Activated CD8-positive, alpha-beta memory T cell treated with anti-CD3 and anti-CD28 coated beads, Interleukin-2, amount 10 ng/mL, durations not matched to agents 7 days and 5 days (primary cell): ENCODE measurements at regions not wholly inside any gene's neighbourhood (a gene's known extent, or its start where the extent isn't known, plus 50 kb on each side); places are given as distances from the start of the nearest gene placed in this dataset.

Source experiments
- ATAC-seq: fragments of 150-1000 bp; cut with Tn5 transposase; one replicate; pipeline ENCODE4 v1.10.0; 2021; ENCODE audit warnings: moderate library complexity
- CTCF ChIA-PET: fragments of 350-600 bp; sonication (Branson Sonifier 250); formaldehyde crosslinking; loops from one replicate; lab custom pipeline; 2021; ENCODE audit warnings: antibody characterized with exemption; lab: Charles Lee
- DNase-seq: peaks from one replicate; pipeline ENCODE4 v3.0.0-alpha.2; 2020
- H3K27ac Mint-ChIP-seq: one replicate; pipeline ENCODE4 v1.8.0; 2021; ENCODE audit warnings: mild to moderate bottlenecking, mixed read lengths
- H3K27me3 Mint-ChIP-seq: one replicate; pipeline ENCODE4 v1.8.0; 2021; ENCODE audit warnings: mixed read lengths
- H3K36me3 Mint-ChIP-seq: one replicate; pipeline ENCODE4 v1.8.0; 2021; ENCODE audit warnings: mild to moderate bottlenecking, mixed read lengths
- H3K4me1 Mint-ChIP-seq: one replicate; pipeline ENCODE4 v1.8.0; 2021; ENCODE audit warnings: mixed read lengths
- H3K4me3 Mint-ChIP-seq: one replicate; pipeline ENCODE4 v1.8.0; 2021; ENCODE audit warnings: mild to moderate bottlenecking, moderate library complexity, mixed read lengths
- H3K9me3 Mint-ChIP-seq: one replicate; pipeline ENCODE4 v1.8.0; 2022; ENCODE audit warnings: low read depth, mixed read lengths

GRCh38 chr12:105935981-105936380 lies 202.8 kb downstream of the NUAK1 start:
- CTCF ChIA-PET = no interaction called here
- DNase-seq (no peak), ATAC-seq (no peak)
- Mint-ChIP-seq H3K27me3 (peaks cover 2% of the 10 kb centered on the region), H3K36me3 (no peaks in the 10 kb centered on the region), H3K27ac (no peak overlapping the region), H3K4me3 (no peak overlapping the region), H3K9me3 (no peaks in the 10 kb centered on the region), H3K4me1 (no peaks in the 10 kb centered on the region)

- Mint-ChIP-seq H3K4me3 (no peak overlapping the region), H3K36me3 (no peaks in the 10 kb centered on the region), H3K27ac (no peak overlapping the region), H3K27me3 (peaks cover 2% of the 10 kb centered on the region), H3K4me1 (no peaks in the 10 kb centered on the region), H3K9me3 (no peaks in the 10 kb centered on the region)
- no peak for DNase-seq
- ATAC-seq = no peak
- CTCF ChIA-PET = no interaction called here
Measured at GRCh38 chr12:105936496-105936895, 202.3 kb downstream of the NUAK1 start.

GRCh38 chr12:105937009-105937408 lies 201.7 kb downstream of the NUAK1 start:
- no peaks in the 10 kb centered on the region for H3K4me1 Mint-ChIP-seq
- ATAC-seq = no peak
- H3K27me3 Mint-ChIP-seq = peaks cover 2% of the 10 kb centered on the region
- CTCF ChIA-PET = no interaction called here
- H3K4me3 Mint-ChIP-seq = no peak overlapping the region
- no peak overlapping the region for H3K27ac Mint-ChIP-seq
- no peaks in the 10 kb centered on the region for H3K9me3 Mint-ChIP-seq
- no peaks in the 10 kb centered on the region for H3K36me3 Mint-ChIP-seq
- no peak for DNase-seq

GRCh38 chr12:105939181-105939721 lies 199.5 kb downstream of the NUAK1 start:
- CTCF ChIA-PET = no interaction called here
- H3K4me1 Mint-ChIP-seq = no peaks in the 10 kb centered on the region
- DNase-seq (no peak), ATAC-seq (no peak)
- no peaks in the 10 kb centered on the region for H3K9me3 Mint-ChIP-seq
- no peak overlapping the region for H3K4me3 Mint-ChIP-seq
- no peaks in the 10 kb centered on the region for H3K36me3 Mint-ChIP-seq
- H3K27me3 Mint-ChIP-seq = peaks cover 2% of the 10 kb centered on the region
- H3K27ac Mint-ChIP-seq = no peak overlapping the region

DNA sequence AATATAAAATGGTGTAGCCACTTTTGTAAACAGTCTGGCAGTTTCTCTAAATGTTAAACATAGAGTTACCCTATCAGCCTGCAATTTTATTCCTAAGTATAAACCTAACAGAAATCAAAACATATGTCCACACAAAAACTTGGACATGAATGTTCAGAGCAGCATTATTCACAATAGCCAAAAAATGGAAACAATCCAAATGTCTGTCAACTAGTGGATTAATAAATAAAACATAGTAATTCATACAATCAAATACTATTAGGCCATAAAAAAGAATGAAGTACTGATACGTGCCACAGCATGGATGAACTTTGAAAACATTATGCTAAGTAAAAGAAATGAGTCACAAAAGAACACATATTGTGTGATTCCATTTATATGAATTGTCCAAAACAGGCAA lies 196.5 kb downstream of the NUAK1 start:
- no peaks in the 10 kb centered on the region for H3K27me3 Mint-ChIP-seq
- no peaks in the 10 kb centered on the region for H3K9me3 Mint-ChIP-seq
- no peak for ATAC-seq

GRCh38 chr12:105943525-105943924 lies 195.2 kb downstream of the NUAK1 start:
- no peak for ATAC-seq
- Mint-ChIP-seq H3K9me3 (no peaks in the 10 kb centered on the region), H3K27ac (no peak overlapping the region), H3K27me3 (no peaks in the 10 kb centered on the region), H3K4me1 (no peaks in the 10 kb centered on the region), H3K4me3 (no peak overlapping the region), H3K36me3 (no peaks in the 10 kb centered on the region)
- no peak for DNase-seq
- CTCF ChIA-PET = no interaction called here

More for the DNA sequence above, 196.5 kb downstream of the NUAK1 start:
- Mint-ChIP-seq H3K4me3 (no peak overlapping the region), H3K36me3 (no peaks in the 10 kb centered on the region), H3K4me1 (no peaks in the 10 kb centered on the region), H3K27ac (no peak overlapping the region)
- DNase-seq = no peak
- CTCF ChIA-PET = no interaction called here

GRCh38 chr12:105944628-105945027 lies 194.1 kb downstream of the NUAK1 start:
- H3K27me3 Mint-ChIP-seq = no peaks in the 10 kb centered on the region
- no peak overlapping the region for H3K4me3 Mint-ChIP-seq
- ATAC-seq = no peak
- no peaks in the 10 kb centered on the region for H3K4me1 Mint-ChIP-seq
- no peaks in the 10 kb centered on the region for H3K36me3 Mint-ChIP-seq
- DNase-seq = no peak
- H3K27ac Mint-ChIP-seq = no peak overlapping the region
- CTCF ChIA-PET = no interaction called here
- H3K9me3 Mint-ChIP-seq = no peaks in the 10 kb centered on the region

DNA sequence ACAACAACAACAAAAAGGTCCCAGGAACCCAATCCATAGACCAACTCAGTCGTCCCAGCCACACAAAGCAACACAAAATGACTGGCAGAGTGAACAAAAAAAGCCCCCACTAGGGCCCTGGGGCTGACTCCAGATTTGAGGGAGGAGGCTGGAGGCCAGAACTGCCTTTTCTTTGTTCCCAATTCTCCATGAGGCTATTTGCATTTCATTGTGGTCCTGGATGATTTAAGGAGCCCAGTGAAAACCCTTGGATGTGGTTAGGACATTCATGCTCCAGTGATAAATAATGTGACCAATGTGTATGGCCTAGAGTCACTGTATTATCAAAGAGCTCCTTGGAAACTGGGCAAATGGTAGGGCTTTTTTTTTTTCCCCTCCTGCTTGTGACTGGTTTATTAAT lies 192.9 kb downstream of the NUAK1 start:
- ATAC-seq = no peak
- H3K4me3 Mint-ChIP-seq = no peak overlapping the region
- H3K27ac Mint-ChIP-seq = no peak overlapping the region
- H3K9me3 Mint-ChIP-seq = no peaks in the 10 kb centered on the region
- H3K36me3 Mint-ChIP-seq = no peaks in the 10 kb centered on the region
- H3K4me1 Mint-ChIP-seq = no peaks in the 10 kb centered on the region
- CTCF ChIA-PET = no interaction called here
- DNase-seq = no peak
- no peaks in the 10 kb centered on the region for H3K27me3 Mint-ChIP-seq

GRCh38 chr12:105946493-105946901 lies 192.3 kb downstream of the NUAK1 start:
- Mint-ChIP-seq H3K4me3 (no peak overlapping the region), H3K36me3 (no peaks in the 10 kb centered on the region), H3K4me1 (no peaks in the 10 kb centered on the region), H3K27me3 (no peaks in the 10 kb centered on the region), H3K27ac (no peak overlapping the region), H3K9me3 (no peaks in the 10 kb centered on the region)
- ATAC-seq (no peak), DNase-seq (no peak)
- CTCF ChIA-PET = no interaction called here

DNA sequence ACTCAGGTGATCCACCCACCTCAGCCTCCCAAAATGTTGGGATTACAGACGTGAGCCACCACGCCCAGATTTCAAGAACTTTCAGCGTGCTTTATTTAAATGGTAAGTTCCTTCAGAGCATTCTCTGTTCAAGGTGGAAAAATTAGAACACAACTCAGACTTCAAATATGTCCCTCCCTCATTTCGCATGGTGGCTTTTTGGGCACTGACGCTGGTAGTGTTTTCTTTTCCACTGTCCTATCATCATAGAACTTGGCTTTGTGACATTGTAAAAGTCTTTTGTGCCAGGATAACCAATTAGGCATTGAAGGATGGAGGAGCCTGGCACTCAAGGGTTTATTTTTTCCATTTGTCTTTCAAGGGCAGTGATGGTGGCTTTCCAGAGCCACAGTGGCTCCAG lies 190.8 kb downstream of the NUAK1 start:
- ATAC-seq (no peak), DNase-seq (no peak)
- H3K36me3 Mint-ChIP-seq = no peaks in the 10 kb centered on the region
- H3K27ac Mint-ChIP-seq = no peak overlapping the region
- H3K4me3 Mint-ChIP-seq = no peak overlapping the region
- CTCF ChIA-PET = no interaction called here
- no peaks in the 10 kb centered on the region for H3K27me3 Mint-ChIP-seq
- no peaks in the 10 kb centered on the region for H3K4me1 Mint-ChIP-seq
- H3K9me3 Mint-ChIP-seq = no peaks in the 10 kb centered on the region

DNA sequence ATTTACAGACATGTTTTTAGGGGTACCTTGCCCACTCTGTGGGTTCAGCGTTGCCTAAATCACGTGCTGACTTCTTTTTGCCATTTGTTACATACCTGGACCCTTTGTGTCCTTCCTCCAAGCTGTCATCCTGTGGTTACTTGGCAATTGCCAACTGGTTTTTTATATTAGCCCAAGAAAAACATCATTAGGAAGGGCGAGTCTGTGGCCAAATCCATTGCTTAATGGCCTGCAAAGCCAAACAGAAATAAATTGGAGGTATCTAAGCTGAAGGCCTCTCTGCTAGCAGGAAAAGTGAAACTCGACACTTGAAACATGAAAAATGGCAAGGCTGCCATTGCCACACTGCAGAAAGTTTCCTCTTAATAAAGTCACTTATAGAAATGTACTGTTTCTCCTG lies 190.4 kb downstream of the NUAK1 start:
- no peak overlapping the region for H3K4me3 Mint-ChIP-seq
- CTCF ChIA-PET = no interaction called here
- no peaks in the 10 kb centered on the region for H3K9me3 Mint-ChIP-seq
- no peaks in the 10 kb centered on the region for H3K36me3 Mint-ChIP-seq
- H3K4me1 Mint-ChIP-seq = no peaks in the 10 kb centered on the region
- H3K27me3 Mint-ChIP-seq = no peaks in the 10 kb centered on the region
- DNase-seq (no peak), ATAC-seq (no peak)
- no peak overlapping the region for H3K27ac Mint-ChIP-seq

- CTCF ChIA-PET = no interaction called here
- Mint-ChIP-seq H3K9me3 (no peaks in the 10 kb centered on the region), H3K4me3 (no peak overlapping the region), H3K4me1 (no peaks in the 10 kb centered on the region), H3K36me3 (no peaks in the 10 kb centered on the region), H3K27me3 (no peaks in the 10 kb centered on the region), H3K27ac (no peak overlapping the region)
- DNase-seq (no peak), ATAC-seq (no peak)
Measured at GRCh38 chr12:105949391-105949790, 189.4 kb downstream of the NUAK1 start.

DNA sequence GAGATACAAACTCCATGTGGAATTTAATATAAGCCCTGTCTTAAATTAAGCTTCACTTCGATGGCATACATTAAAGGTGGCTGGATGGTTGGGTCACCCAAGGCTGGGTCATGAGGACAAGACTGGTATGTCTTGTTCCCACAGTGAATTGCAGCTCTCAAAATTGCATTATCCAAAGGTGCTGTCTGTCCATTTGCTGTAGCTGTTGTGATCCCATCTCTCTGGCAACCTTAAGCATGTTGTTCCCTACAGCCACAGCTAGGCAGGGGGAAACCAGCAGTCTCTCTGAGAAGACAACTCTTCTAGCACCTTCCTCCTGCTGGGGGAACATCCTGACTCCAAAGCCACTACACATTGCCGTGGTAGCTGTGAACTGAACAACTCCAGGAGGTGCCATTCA lies 187.0 kb downstream of the NUAK1 start:
- Mint-ChIP-seq H3K36me3 (no peaks in the 10 kb centered on the region), H3K4me1 (no peaks in the 10 kb centered on the region), H3K9me3 (no peaks in the 10 kb centered on the region), H3K27ac (no peak overlapping the region), H3K4me3 (no peak overlapping the region), H3K27me3 (no peaks in the 10 kb centered on the region)
- CTCF ChIA-PET = no interaction called here
- ATAC-seq (no peak), DNase-seq (no peak)

DNA sequence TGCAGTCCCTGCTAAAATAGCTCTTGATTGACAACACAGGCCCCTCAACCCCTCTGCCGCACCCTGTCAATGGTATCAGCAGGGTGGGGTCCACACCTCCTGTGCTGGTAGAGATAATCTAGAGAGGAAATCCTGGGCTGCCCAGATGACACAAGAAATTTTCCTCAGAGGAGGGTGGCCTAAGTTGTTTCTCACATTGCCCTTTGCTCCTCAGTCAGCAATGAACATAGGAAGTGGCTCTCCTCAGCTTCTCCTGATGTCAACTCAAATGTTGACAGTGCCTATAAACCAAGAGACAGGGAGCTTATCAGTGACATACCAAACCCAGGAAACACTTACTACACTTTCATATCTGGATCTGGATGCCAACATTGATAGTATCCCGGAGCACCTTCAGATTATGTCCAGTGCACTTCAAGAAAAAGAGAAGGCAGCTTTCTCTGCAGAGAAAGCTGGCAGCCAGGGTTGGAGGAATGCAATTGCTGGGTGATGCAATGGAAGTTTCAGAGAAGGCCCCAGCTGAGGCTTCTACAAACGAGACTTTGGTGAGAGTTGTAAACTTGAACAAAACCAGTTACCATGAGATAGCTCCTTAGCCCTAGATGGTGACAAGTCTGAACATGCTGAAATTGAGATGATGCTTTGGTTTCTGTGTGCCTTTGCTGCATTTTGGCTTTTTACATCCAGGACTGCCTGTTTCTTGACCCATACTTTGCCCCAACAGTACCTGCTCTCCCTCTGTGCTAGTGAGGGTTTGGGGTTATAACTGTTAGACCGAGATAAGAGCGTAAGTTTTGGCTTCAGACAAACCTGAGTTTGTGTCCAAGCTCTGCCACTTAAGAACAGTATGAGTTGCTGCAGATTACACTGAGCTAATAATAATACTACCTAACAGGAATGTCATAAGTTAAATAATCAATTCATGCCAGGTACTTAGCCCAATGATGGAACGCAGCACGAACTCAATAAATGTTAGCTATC lies 183.5 kb downstream of the NUAK1 start:
- Mint-ChIP-seq H3K27me3 (no peaks in the 10 kb centered on the region), H3K4me3 (no peak overlapping the region), H3K4me1 (no peaks in the 10 kb centered on the region), H3K27ac (no peak overlapping the region), H3K9me3 (no peaks in the 10 kb centered on the region), H3K36me3 (no peaks in the 10 kb centered on the region)
- ATAC-seq (no peak), DNase-seq (no peak)
- CTCF ChIA-PET = no interaction called here
